ENCODE measurements at regions not wholly inside any gene's neighbourhood (a gene's known extent, or its start where the extent isn't known, plus 50 kb on each side); places are given as distances from the start of the nearest gene placed in this dataset.

DNA sequence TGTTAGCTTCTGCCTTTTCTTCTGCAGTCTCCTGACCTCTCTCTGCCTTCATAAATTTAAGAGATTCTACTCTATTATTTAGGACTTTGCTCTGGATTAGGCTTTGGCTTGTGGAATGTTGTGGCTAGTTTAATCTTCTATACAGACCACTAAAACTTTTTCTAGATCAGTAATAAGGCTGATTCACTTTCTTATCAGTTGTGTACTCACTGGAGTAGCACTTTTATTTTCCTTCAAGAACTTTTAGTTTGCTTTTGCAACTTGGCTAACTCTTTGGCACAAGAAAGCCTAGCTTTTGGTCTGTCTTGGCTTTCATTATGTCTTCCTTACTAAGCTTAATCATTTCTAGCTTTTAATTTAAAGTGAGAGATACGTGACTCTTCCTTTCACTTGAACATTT, 265.5 kb upstream of the TBC1D5 start:
- H3K4me3 ChIP-seq: no peak overlapping the region
- H3K27ac ChIP-seq (replicated peaks): peak overlapping the region; percentile 16
- TF ChIP-seq, protein P1, sequence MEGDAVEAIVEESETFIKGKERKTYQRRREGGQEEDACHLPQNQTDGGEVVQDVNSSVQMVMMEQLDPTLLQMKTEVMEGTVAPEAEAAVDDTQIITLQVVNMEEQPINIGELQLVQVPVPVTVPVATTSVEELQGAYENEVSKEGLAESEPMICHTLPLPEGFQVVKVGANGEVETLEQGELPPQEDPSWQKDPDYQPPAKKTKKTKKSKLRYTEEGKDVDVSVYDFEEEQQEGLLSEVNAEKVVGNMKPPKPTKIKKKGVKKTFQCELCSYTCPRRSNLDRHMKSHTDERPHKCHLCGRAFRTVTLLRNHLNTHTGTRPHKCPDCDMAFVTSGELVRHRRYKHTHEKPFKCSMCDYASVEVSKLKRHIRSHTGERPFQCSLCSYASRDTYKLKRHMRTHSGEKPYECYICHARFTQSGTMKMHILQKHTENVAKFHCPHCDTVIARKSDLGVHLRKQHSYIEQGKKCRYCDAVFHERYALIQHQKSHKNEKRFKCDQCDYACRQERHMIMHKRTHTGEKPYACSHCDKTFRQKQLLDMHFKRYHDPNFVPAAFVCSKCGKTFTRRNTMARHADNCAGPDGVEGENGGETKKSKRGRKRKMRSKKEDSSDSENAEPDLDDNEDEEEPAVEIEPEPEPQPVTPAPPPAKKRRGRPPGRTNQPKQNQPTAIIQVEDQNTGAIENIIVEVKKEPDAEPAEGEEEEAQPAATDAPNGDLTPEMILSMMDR (IDR thresholded peaks at IDR 0.05; ENCODE audit: borderline replicate concordance): no peak
- no peaks in the 10 kb centered on the region for H3K9me3 ChIP-seq (replicated peaks)
- no peaks in the 10 kb centered on the region for H3K27me3 ChIP-seq (ENCODE audit: low read depth)
- H3K36me3 ChIP-seq: no peaks in the 10 kb centered on the region
- no peak for DNase-seq
- no peaks in the 10 kb centered on the region for H3K4me1 ChIP-seq
- intact Hi-C loops (cut with micrococcal nuclease): no loop called here

DNA sequence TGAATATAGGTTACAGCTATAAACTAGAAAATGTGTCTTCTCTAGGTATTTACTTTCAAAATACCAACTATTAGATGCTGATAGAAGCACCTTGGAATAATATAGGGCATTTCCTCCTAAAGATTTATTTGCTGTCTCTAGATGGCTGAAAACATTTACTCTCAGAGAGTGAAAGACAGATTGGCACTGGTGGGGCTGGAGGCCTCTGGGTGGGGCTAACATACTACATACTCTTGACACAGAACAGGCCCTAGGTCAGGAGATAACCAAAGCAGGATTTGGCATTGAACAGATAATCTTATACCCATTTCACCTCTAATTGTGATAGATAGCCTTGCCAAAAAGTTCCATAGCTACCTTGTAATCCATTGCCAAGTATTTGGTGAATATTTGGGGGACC, 253.3 kb upstream of the TBC1D5 start:
- Histone ChIP-seq H3K27ac (replicated peaks) (no peak overlapping the region), H3K27me3 (ENCODE audit: low read depth) (no peaks in the 10 kb centered on the region), H3K36me3 (no peaks in the 10 kb centered on the region), H3K4me1 (no peaks in the 10 kb centered on the region), H3K9me3 (replicated peaks) (no peaks in the 10 kb centered on the region), H3K4me3 (no peak overlapping the region)
- intact Hi-C loops (cut with micrococcal nuclease): no loop called here
- DNase-seq: no peak
- TF ChIP-seq, protein P1 (IDR thresholded peaks at IDR 0.05; ENCODE audit: borderline replicate concordance): no peak

DNA sequence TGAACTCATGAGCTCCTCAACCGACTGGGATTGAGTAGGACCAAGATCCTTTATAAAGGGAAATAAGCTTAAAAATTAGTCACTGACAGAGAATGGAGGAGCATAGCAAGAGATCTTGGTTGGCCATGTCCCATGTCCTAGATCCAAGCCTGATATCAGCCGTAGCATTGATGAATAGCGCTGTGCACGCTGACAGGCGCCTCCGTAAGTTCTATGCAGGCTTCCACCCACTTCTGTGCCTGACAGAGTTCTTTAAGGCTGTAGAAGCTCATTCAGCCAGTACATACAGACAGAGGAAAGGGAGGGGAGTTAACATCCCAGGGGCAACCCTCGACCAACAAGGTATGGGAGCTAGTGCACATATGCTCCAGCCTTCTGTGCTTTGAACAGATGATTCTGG, 251.7 kb upstream of the TBC1D5 start:
- H3K9me3 ChIP-seq (replicated peaks): no peaks in the 10 kb centered on the region
- intact Hi-C loops (cut with micrococcal nuclease): no loop called here
- TF ChIP-seq, protein P1 (IDR thresholded peaks at IDR 0.05; ENCODE audit: borderline replicate concordance): no peak
- no peaks in the 10 kb centered on the region for H3K4me1 ChIP-seq
- no peak overlapping the region for H3K4me3 ChIP-seq
- H3K36me3 ChIP-seq: no peaks in the 10 kb centered on the region
- DNase-seq: no peak
- H3K27ac ChIP-seq (replicated peaks): no peak overlapping the region
- no peaks in the 10 kb centered on the region for H3K27me3 ChIP-seq (ENCODE audit: low read depth)

DNA sequence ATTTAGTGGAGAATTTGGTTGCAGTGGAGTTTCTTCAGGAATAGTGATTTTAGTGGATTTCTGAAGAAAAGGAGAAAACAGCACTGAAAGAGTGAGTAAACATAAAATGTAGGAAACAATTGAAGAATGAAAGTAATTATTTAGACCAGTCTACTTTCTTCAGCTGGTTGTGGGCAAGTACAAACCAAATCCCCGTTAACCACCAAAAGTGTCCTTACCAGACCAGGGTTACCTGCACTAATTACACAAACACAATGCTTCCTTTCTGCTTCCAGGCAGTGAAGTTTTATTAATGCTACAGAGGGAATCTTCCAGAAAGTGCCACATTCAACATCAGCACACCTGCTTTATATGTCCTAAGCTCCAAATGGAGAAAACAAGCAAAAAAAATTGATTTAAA, 248.0 kb upstream of the TBC1D5 start:
- Histone ChIP-seq H3K9me3 (replicated peaks) (no peaks in the 10 kb centered on the region), H3K27ac (replicated peaks) (no peak overlapping the region), H3K27me3 (ENCODE audit: low read depth) (no peaks in the 10 kb centered on the region), H3K4me3 (no peak overlapping the region), H3K36me3 (no peaks in the 10 kb centered on the region), H3K4me1 (peaks cover 5% of the 10 kb centered on the region)
- intact Hi-C loops (cut with micrococcal nuclease): no loop called here
- no peak for DNase-seq
- TF ChIP-seq, protein P1 (IDR thresholded peaks at IDR 0.05; ENCODE audit: borderline replicate concordance): no peak

DNA sequence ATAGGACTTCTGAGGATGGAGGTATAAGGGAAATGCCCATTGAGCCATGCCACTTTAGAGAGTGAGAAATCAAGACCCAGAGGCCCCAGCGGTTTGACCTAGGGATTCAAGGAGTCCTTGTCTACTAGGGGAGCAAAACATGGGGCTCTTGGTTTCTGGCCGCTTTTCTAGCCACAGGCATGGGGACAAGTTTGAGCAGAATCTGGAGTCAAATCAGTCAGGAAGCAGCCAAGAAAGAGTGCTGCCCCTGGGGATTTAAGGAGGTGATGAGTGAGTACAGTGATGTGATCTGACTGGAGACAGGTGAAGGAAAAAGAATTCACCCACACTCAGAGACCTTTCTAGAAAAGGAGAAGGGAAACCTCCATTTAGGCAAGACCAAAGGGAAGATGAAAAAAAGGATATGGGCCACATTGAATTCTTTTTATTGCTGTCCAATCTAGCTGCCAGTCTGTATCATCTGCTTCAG, 244.0 kb upstream of the TBC1D5 start:
- Histone ChIP-seq H3K36me3 (no peaks in the 10 kb centered on the region), H3K27me3 (ENCODE audit: low read depth) (peaks cover 13% of the 10 kb centered on the region), H3K9me3 (replicated peaks) (no peaks in the 10 kb centered on the region), H3K4me3 (no peak overlapping the region), H3K27ac (replicated peaks) (no peak overlapping the region), H3K4me1 (peaks cover 5% of the 10 kb centered on the region)
- TF ChIP-seq, protein P1 (IDR thresholded peaks at IDR 0.05; ENCODE audit: borderline replicate concordance): no peak
- no peak for DNase-seq
- intact Hi-C loops (cut with micrococcal nuclease): no loop called here
